SK-N-SH (cell line): ENCODE measurements at regions not wholly inside any gene's neighbourhood (a gene's known extent, or its start where the extent isn't known, plus 50 kb on each side); places are given as distances from the start of the nearest gene placed in this dataset.

Source experiments
- CTCF ChIA-PET: fragments of 300-600, 350-600 bp; formaldehyde crosslinking; extraction: SDS; loops from one replicate; lab custom pipeline; 2021; lab: Yijun Ruan, JAX
- POLR2A ChIA-PET: fragments of 350-600 bp; sonication (Branson Sonifier 250); formaldehyde crosslinking; extraction: SDS; loops from one replicate; lab custom pipeline; 2020; ENCODE audit warnings: antibody characterized with exemption, inconsistent platforms; lab: Yijun Ruan, JAX
- DNase-seq: peaks from one replicate; pipeline ENCODE4 v3.0.0; 2012
- H2AFZ ChIP-seq: fragments of 200-600 bp; sonication (generic); 2 replicates; pipeline ENCODE4 v1.8.1; 2016; ENCODE audit warnings: antibody characterized with exemption, mild to moderate bottlenecking, low read depth
- H3F3A ChIP-seq: fragments of 200-600 bp; sonication (generic); replicated peaks from 2 replicates; pipeline ENCODE3; 2016; ENCODE audit warnings: antibody characterized with exemption, mild to moderate bottlenecking; ENCODE audit not compliant: insufficient read depth
- H3K27ac ChIP-seq, 2 experiments: fragments of 200-500 bp in 1 of 2; fragments of 200-600 bp in 1 of 2; sonication (Bioruptor generic) in 1 of 2; sonication (generic), shearing (Covaris generic) in 1 of 2; 2 replicates each; pipeline versions ENCODE4 v1.5.1 to v1.6.1; 2014 to 2016; ENCODE audit warnings: low read depth in 2 of 2, inconsistent platforms in 1 of 2, low read length in 1 of 2, mild to moderate bottlenecking in 1 of 2, mixed read lengths in 1 of 2
- H3K27me3 ChIP-seq: fragments of 200-600 bp; sonication (generic), shearing (Covaris generic); 2 replicates; pipeline ENCODE4 v1.6.1; 2016; ENCODE audit warnings: mixed run types; ENCODE audit not compliant: insufficient read depth
- H3K36me3 ChIP-seq, 2 experiments: fragments of 200-500 bp in 1 of 2; fragments of 200-600 bp in 1 of 2; sonication (Bioruptor generic) in 1 of 2; sonication (generic) in 1 of 2; replicated peaks in 1 of 2; 2 replicates each; pipeline versions ENCODE3 to v1.5.1; 2014 to 2016; ENCODE audit warnings: low read length in 1 of 2, mild to moderate bottlenecking in 1 of 2; ENCODE audit not compliant: insufficient read depth in 2 of 2, control insufficient read depth in 1 of 2
- H3K4me1 ChIP-seq, 2 experiments: fragments of 200-500 bp in 1 of 2; fragments of 200-600 bp in 1 of 2; sonication (Bioruptor generic) in 1 of 2; sonication (generic), shearing (Covaris generic) in 1 of 2; 2 replicates each; pipeline versions ENCODE4 v1.5.1 to v1.6.1; 2014 to 2016; ENCODE audit warnings: low read depth in 1 of 2, low read length in 1 of 2, mixed run types in 1 of 2; ENCODE audit not compliant: insufficient read depth in 2 of 2, control insufficient read depth in 1 of 2
- H3K4me2 ChIP-seq: fragments of 200-600 bp; sonication (generic), shearing (Covaris generic); 2 replicates; pipeline ENCODE4 v1.6.1; 2017; ENCODE audit warnings: mixed run types
- H3K4me3 ChIP-seq, 2 experiments: fragments of 200-500 bp in 1 of 2; fragments of 200-600 bp in 1 of 2; sonication (Bioruptor generic) in 1 of 2; sonication (generic), shearing (Covaris generic) in 1 of 2; 2 replicates each; pipeline versions ENCODE4 v1.5.1 to v1.8.1; 2014 to 2016; ENCODE audit warnings: low read depth in 2 of 2, inconsistent platforms in 1 of 2, low read length in 1 of 2, mild to moderate bottlenecking in 1 of 2, mixed read lengths in 1 of 2, moderate library complexity in 1 of 2
- H3K79me2 ChIP-seq: fragments of 200-600 bp; sonication (generic); 2 replicates; pipeline ENCODE4 v1.8.1; 2017; ENCODE audit warnings: mild to moderate bottlenecking; ENCODE audit not compliant: insufficient read depth
- H3K9ac ChIP-seq: fragments of 200-600 bp; sonication (generic); 2 replicates; pipeline ENCODE4 v1.6.1; 2017; ENCODE audit warnings: mixed run types
- H3K9me2 ChIP-seq: fragments of 200-600 bp; sonication (generic); 2 replicates; pipeline ENCODE4 v1.6.1; 2017; ENCODE audit warnings: mixed run types
- H3K9me3 ChIP-seq: fragments of 200-600 bp; sonication (generic); 2 replicates; pipeline ENCODE4 v1.6.1; 2017; ENCODE audit warnings: mixed run types, mild to moderate bottlenecking, moderate library complexity
- H4K20me1 ChIP-seq: fragments of 200-600 bp; sonication (generic); 2 replicates; pipeline ENCODE4 v1.6.1; 2017; ENCODE audit warnings: mild to moderate bottlenecking, mixed run types; ENCODE audit not compliant: insufficient read depth
- CHD2 ChIP-seq: fragments of 150-350 bp; IDR thresholded peaks from 2 replicates; pipeline ENCODE4 v1.6.1; 2018; ENCODE audit warnings: low read length; ENCODE audit not compliant: partially characterized antibody
- ELF1 ChIP-seq: IDR thresholded peaks from 2 replicates; pipeline ENCODE4 v1.4.0; 2012
- EP300 ChIP-seq, 2 experiments: IDR thresholded peaks; 2 replicates each; pipeline versions ENCODE4 v1.4.0 to v1.6.1; 2012; ENCODE audit warnings: borderline replicate concordance in 1 of 2, low read depth in 1 of 2, low read length in 1 of 2
- EZH2phosphoT487 ChIP-seq: fragments of 200-600 bp; sonication (generic); IDR thresholded peaks from 2 replicates; pipeline ENCODE4 v1.6.1; 2017; ENCODE audit warnings: low read depth, mixed run types, mild to moderate bottlenecking, antibody characterized with exemption, moderate library complexity, borderline replicate concordance
- FOSL2 ChIP-seq: IDR thresholded peaks from 2 replicates; pipeline ENCODE4 v1.4.0; 2012; ENCODE audit warnings: low read depth, mild to moderate bottlenecking, moderate library complexity, borderline replicate concordance
- FOXM1 ChIP-seq: IDR thresholded peaks from 2 replicates; pipeline ENCODE4 v1.4.0; 2012; ENCODE audit warnings: low read depth, mild to moderate bottlenecking
- GATA2 ChIP-seq: sonication (generic); formaldehyde crosslinking; IDR thresholded peaks from 2 replicates; pipeline ENCODE4 v1.5.0; 2020; ENCODE audit warnings: mild to moderate bottlenecking, missing genetic modification reagents
- JUND ChIP-seq: IDR thresholded peaks from 2 replicates; pipeline ENCODE4 v1.4.0; 2012
- MEF2A ChIP-seq: IDR thresholded peaks from 2 replicates; pipeline ENCODE4 v1.4.0; 2012; ENCODE audit warnings: low read depth, borderline replicate concordance
- MXI1 ChIP-seq: IDR thresholded peaks from 2 replicates; pipeline ENCODE4 v1.6.1; 2012; ENCODE audit warnings: mild to moderate bottlenecking, low read depth, low read length, improper control_type of control experiment
- NFIC ChIP-seq: IDR thresholded peaks from 2 replicates; pipeline ENCODE4 v1.4.0; 2012; ENCODE audit warnings: borderline replicate concordance
- NRF1 ChIP-seq: IDR thresholded peaks from 2 replicates; pipeline ENCODE4 v1.6.1; 2012; ENCODE audit warnings: low read depth, mild to moderate bottlenecking, low read length
- POLR2AphosphoS5 ChIP-seq: IDR thresholded peaks from 2 replicates; pipeline ENCODE4 v1.6.1; 2012; ENCODE audit warnings: low read depth, low read length
- RAD21 ChIP-seq: IDR thresholded peaks from 2 replicates; pipeline ENCODE4 v1.6.1; 2012; ENCODE audit warnings: mild to moderate bottlenecking, low read length
- RCOR1 ChIP-seq: fragments of 150-350 bp; IDR thresholded peaks from 2 replicates; pipeline ENCODE4 v1.6.1; 2017; ENCODE audit warnings: antibody characterized with exemption, low read length
- RFX5 ChIP-seq: IDR thresholded peaks from 2 replicates; pipeline ENCODE4 v1.6.1; 2012; ENCODE audit warnings: mild to moderate bottlenecking, improper control_type of control experiment, low read length
- RXRA ChIP-seq: IDR thresholded peaks from 2 replicates; pipeline ENCODE4 v1.4.0; 2012; ENCODE audit warnings: low read depth, mild to moderate bottlenecking, borderline replicate concordance
- SIN3A ChIP-seq: IDR thresholded peaks from 2 replicates; pipeline ENCODE4 v1.6.1; 2012; ENCODE audit warnings: low read depth, mild to moderate bottlenecking, low read length, moderate library complexity, borderline replicate concordance
- SMC3 ChIP-seq: IDR thresholded peaks from 2 replicates; pipeline ENCODE4 v1.6.1; 2012; ENCODE audit warnings: low read depth, low read length, improper control_type of control experiment
- TAF1 ChIP-seq: IDR thresholded peaks from 2 replicates; pipeline ENCODE4 v1.6.1; 2012; ENCODE audit warnings: low read depth, mild to moderate bottlenecking, low read length, moderate library complexity, borderline replicate concordance
- TCF12 ChIP-seq: IDR thresholded peaks from 2 replicates; pipeline ENCODE4 v1.4.0; 2012
- TEAD4 ChIP-seq: IDR thresholded peaks from 2 replicates; pipeline ENCODE4 v1.4.0; 2012; ENCODE audit warnings: mild to moderate bottlenecking, borderline replicate concordance; ENCODE audit not compliant: insufficient read depth
- YY1 ChIP-seq: IDR thresholded peaks from 2 replicates; pipeline ENCODE4 v1.4.0; 2012; ENCODE audit warnings: low read depth, mild to moderate bottlenecking
- WGBS: methylation state at CpG from one replicate; pipeline ENCODE4 v1.1.6; 2017; ENCODE audit warnings: low lambda C conversion rate; 5-methylcytosine and 5-hydroxymethylcytosine counted together
- TF ChIP-seq, protein P1 (sequence below): fragments of 200-600 bp; sonication (generic); IDR thresholded peaks from 2 replicates; pipeline ENCODE4 v1.6.1; 2017; ENCODE audit warnings: antibody characterized with exemption, mild to moderate bottlenecking, moderate library complexity
- TF ChIP-seq, protein P2 (sequence below): IDR thresholded peaks from 2 replicates; pipeline ENCODE4; 2012
- TF ChIP-seq, protein P3 (sequence below): IDR thresholded peaks from 2 replicates; pipeline ENCODE4 v1.4.0; 2012; ENCODE audit warnings: low read depth, borderline replicate concordance
- TF ChIP-seq, protein P4 (sequence below): IDR thresholded peaks from 2 replicates; pipeline ENCODE4 v1.4.0; 2012; ENCODE audit warnings: low read depth

DNA sequence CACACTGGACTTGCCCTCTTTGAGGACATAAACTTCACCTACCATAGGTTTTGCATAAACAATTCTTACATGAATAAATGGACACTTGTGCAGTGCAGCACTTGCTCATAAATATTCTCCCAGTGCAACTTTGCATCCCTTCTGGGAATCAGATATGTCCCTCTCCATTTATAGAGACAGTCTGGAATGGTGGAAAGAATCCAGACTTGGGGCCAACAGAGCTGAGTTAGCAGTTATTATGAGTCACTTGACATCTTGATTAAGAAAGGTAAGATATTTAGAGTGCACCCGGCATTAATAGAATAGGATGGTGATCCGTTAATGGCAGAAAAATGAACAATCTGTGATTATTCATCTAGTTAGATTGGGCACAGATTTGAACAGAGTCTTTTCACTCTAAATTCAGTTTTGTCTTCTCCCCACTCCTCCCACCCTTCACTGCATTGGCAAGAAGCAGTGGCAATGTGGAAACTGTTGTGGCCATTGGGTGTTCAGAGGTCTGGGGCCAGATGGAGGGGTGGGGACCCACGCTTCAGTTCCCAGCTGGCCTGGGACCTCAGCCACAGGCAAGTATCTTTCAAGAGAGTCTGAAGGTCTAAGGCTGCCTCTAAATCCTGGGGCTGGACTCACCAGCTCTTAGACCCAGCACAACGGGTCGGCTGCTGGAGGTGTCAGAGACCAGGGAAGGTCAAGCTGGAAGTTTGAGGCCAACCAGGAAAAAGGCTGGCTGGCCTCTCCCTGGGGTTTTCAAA, 58.9 kb upstream of the KY start:
- WGBS: 14% methylated on average over 3 of the region's 5 CpGs
- TF ChIP-seq POLR2AphosphoS5: 0 out of 2 replicates have a peak, but pooled peaks have one; percentile 35
- peak; percentile 78 for TF ChIP-seq NFIC
- TF ChIP-seq SMC3: no peak
- no peak for TF ChIP-seq RCOR1
- no peak for TF ChIP-seq CHD2
- TF ChIP-seq EZH2phosphoT487: no peak
- TF ChIP-seq, protein P1, sequence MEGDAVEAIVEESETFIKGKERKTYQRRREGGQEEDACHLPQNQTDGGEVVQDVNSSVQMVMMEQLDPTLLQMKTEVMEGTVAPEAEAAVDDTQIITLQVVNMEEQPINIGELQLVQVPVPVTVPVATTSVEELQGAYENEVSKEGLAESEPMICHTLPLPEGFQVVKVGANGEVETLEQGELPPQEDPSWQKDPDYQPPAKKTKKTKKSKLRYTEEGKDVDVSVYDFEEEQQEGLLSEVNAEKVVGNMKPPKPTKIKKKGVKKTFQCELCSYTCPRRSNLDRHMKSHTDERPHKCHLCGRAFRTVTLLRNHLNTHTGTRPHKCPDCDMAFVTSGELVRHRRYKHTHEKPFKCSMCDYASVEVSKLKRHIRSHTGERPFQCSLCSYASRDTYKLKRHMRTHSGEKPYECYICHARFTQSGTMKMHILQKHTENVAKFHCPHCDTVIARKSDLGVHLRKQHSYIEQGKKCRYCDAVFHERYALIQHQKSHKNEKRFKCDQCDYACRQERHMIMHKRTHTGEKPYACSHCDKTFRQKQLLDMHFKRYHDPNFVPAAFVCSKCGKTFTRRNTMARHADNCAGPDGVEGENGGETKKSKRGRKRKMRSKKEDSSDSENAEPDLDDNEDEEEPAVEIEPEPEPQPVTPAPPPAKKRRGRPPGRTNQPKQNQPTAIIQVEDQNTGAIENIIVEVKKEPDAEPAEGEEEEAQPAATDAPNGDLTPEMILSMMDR: no peak
- TF ChIP-seq, protein P2, sequence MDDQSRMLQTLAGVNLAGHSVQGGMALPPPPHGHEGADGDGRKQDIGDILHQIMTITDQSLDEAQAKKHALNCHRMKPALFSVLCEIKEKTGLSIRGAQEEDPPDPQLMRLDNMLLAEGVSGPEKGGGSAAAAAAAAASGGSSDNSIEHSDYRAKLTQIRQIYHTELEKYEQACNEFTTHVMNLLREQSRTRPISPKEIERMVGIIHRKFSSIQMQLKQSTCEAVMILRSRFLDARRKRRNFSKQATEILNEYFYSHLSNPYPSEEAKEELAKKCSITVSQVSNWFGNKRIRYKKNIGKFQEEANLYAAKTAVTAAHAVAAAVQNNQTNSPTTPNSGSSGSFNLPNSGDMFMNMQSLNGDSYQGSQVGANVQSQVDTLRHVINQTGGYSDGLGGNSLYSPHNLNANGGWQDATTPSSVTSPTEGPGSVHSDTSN: peak; percentile 91
- peak; percentile 38 to 93; a peak in 3 of 4 replicates for TF ChIP-seq EP300 (IDR thresholded peaks at IDR 0.05; ENCODE audit: borderline replicate concordance in 1 of 2, low read depth in 1 of 2, low read length in 1 of 2)
- TF ChIP-seq NRF1: no peak
- TF ChIP-seq SIN3A: no peak; the same call in 1 of the 2 replicates
- no peak for TF ChIP-seq ELF1
- peak; percentile 31; the same call in 1 of the 2 replicates for TF ChIP-seq RXRA
- peak; percentile 59; the same call in 1 of the 2 replicates for TF ChIP-seq FOXM1
- TF ChIP-seq YY1: no peak
- no peak; the same call in 1 of the 2 replicates for TF ChIP-seq MEF2A
- no peak for TF ChIP-seq GATA2
- no peak for TF ChIP-seq RFX5
- peak; percentile 74; the same call in 1 of the 2 replicates for TF ChIP-seq TEAD4
- TF ChIP-seq, protein P3, sequence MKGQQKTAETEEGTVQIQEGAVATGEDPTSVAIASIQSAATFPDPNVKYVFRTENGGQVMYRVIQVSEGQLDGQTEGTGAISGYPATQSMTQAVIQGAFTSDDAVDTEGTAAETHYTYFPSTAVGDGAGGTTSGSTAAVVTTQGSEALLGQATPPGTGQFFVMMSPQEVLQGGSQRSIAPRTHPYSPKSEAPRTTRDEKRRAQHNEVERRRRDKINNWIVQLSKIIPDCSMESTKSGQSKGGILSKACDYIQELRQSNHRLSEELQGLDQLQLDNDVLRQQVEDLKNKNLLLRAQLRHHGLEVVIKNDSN: no peak
- peak; percentile 84 for TF ChIP-seq JUND
- no peak for TF ChIP-seq TAF1
- peak; percentile 89 for TF ChIP-seq TCF12
- TF ChIP-seq RAD21: no peak
- TF ChIP-seq, protein P4, sequence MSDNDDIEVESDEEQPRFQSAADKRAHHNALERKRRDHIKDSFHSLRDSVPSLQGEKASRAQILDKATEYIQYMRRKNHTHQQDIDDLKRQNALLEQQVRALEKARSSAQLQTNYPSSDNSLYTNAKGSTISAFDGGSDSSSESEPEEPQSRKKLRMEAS: peak; percentile 15; the same call in 1 of the 2 replicates
- TF ChIP-seq FOSL2: peak; percentile 81; the same call in 1 of the 2 replicates
- TF ChIP-seq MXI1: no peak
- TF ChIP-seq, all 33 proteins: peak for 11
- Histone ChIP-seq H3K27me3 (no peaks in the 10 kb centered on the region), H3K36me3 (no peaks in the 10 kb centered on the region), H3K9me3 (no peaks in the 10 kb centered on the region), H3K4me1 (peaks cover 0 to 23% of the 10 kb centered on the region in 2 experiments; a peak in 3 of 4 replicates), H3K9me2 (no peaks in the 10 kb centered on the region), H3K79me2 (no peaks in the 10 kb centered on the region), H3K9ac (peak overlapping the region; percentile 60; the same call in 1 of the 2 replicates), H3K27ac (peak overlapping the region; percentile 55 to 97; a peak in 3 of 4 replicates), H3K4me3 (no peak overlapping the region), H3F3A (peaks cover 40% of the 10 kb centered on the region), H2AFZ (peak overlapping the region; percentile 64), H4K20me1 (no peaks in the 10 kb centered on the region), H3K4me2 (peak overlapping the region; percentile 78)
- DNase-seq: no peak
- ChIA-PET CTCF (no interaction called here), POLR2A (no interaction called here)
